GM18870 (cell line): ENCODE measurements at regions not wholly inside any gene's neighbourhood (a gene's known extent, or its start where the extent isn't known, plus 50 kb on each side); places are given as distances from the start of the nearest gene placed in this dataset.
"Not testable (repeated sequence)": the region's sequence is repeated elsewhere in the genome, so short reads cannot be mapped to it uniquely, and the experiment has no call there.

Source experiments
- ATAC-seq: cut with Tn5 transposase; IDR thresholded peaks from one replicate; pipeline ENCODE4 v1.9.1; 2021; ENCODE audit warnings: moderate library complexity; ENCODE audit not compliant: unreplicated experiment

DNA sequence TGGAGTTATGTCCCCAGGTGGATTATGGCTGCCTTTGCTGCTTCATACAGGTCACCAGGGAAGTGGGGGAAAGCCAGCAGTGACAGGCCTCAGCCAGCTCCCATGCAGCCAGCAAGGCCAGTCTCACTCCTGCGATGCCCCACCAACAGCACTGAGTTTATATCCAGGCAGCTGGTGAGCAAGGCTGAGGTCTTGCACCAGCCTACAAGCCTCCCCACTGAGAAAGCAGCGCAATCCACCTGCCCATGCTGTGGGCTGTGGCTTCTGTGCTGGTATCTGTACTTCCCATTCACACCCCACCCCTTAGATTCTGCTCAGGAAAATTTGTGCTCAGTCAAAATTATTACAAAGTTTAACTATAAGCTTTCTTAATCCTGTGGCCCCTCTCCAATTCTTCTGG lies 153.5 kb downstream of the HHIP start:
- no peak for ATAC-seq

DNA sequence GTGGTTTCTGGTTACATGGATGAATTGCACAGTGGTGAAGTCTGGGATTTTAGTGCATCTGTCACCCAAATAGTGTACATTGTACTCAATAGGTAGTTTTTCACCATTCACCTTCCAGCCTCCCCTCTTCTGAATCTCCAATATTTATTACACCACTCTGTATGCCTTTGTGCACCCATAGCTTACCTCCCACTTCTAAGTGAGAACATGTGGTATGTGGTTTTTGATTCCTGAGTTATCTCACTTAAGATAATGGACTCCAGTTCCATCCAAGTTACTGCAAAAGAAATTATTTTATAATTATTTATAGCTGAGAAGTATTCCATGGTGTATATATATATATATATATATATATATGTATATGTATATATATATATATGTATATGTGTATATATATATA lies 155.8 kb downstream of the HHIP start:
- no peak for ATAC-seq

DNA sequence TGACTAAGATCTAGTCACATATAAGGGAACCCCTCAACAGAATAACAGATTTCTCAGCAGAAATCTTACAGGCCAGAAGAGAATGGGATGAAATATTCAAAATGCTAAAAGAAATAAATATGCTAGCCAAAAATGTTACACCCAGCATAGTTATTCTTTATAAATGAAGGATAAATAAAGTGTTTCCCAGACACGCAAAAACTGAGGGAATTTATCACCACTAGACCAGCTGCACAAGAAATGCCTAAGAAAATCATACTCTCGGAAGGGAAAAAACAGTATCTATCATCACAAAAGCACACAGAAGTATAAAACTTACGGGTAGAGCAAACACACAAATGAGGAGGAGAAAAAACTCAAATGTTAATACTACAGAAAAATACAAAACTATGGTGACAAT lies 162.1 kb downstream of the HHIP start:
- no peak for ATAC-seq

DNA sequence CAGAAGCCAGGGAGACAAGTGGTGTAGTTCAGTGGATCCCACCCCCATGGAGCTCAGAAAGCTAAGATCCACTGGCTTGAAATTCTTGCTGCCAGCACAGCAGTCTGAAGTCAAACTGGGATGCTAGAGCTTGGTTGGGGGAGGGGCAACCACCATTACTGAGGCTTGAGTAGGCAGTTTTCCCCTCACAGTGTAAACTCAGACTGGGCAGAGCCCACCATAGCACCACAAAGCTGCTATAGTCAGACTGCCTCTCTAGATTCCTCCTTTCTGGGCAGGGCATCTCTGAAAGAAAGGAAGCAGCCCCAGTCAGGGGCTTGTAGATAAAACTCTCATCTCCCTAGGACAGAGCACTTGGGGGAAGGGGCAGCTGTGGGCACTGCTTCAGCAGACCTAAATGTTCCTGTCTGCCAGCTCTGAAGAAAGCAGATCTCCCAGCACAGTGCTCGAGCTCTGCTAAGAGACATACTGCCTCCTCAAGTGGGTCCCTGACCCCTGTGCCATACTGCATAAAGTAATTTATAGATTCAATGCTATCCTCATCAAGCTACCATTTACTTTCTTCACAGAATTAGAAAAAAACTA lies 163.2 kb downstream of the HHIP start:
- ATAC-seq: no peak

DNA sequence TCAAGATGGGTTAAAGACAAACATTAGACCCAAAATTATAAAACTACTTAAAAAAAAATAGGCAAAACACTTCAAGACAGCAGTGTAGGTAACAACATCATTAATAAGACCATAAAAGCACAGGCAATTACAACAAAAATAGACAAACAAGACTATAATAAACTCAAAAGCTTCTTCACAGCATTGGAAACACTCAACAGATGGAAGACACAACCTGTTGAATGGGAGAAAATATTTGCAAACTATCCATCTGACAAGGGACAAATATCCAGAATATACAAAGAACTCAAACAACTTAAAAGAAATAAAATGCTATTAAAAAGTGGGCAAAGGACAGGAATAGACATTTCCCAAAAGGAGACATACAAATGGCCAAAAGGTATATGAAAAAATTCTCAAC lies 170.7 kb downstream of the HHIP start:
- ATAC-seq: no peak

DNA sequence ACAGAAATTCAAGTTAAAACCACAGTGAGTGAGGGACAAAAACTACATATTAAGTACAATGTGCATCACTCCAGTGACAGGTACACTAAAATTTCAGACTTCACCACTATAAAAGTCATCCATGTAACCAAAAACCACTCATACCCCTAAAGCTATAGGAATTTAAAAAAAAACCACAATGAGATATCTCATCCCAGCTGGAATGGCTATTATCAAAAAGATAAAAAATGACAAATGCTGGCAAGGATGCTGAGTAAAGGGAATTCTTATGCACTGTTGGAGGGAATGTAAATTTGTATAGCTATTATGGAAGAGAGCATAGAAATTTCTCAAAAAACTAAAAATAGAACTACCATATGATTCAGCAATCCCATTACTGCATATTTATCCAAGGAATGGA lies 171.1 kb downstream of the HHIP start:
- no peak for ATAC-seq

DNA sequence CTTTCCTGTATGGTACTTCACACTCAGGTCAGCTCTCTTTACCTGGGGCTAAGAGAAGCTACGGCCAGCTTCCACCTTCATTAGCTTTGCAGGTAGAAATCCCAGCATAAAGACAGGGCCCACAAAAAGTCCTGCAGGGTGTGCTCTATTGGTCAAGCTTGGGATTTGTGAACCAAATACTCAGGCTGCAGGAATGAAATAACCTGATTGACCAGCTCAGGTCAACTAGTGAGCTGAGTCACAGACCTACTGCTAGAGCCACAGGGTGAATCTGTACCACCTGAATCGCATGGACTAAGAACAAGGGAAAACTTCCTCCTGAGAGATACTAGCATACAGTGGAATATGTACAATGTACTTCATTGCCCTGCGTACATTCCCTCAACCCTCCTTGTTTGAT lies 172.2 kb downstream of the HHIP start:
- no peak for ATAC-seq

DNA sequence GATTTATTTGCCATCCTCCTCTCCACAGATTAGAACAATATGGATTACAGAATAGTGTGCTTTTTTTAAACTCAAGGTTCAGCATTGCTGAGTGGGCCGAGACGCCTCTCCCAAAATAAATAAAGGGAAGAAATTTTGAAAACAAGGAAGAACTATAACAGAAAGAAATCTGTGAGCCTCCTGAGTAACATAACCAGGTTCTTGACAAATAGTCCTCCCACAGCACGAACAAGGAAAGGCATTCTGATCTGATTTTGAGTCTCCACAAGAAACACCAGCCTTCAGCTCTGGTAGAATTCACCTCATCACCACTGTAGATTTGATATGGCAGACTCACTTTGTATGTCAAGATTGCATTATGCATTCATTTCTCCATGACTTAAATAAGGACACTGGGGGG lies 173.6 kb downstream of the HHIP start:
- no peak for ATAC-seq

DNA sequence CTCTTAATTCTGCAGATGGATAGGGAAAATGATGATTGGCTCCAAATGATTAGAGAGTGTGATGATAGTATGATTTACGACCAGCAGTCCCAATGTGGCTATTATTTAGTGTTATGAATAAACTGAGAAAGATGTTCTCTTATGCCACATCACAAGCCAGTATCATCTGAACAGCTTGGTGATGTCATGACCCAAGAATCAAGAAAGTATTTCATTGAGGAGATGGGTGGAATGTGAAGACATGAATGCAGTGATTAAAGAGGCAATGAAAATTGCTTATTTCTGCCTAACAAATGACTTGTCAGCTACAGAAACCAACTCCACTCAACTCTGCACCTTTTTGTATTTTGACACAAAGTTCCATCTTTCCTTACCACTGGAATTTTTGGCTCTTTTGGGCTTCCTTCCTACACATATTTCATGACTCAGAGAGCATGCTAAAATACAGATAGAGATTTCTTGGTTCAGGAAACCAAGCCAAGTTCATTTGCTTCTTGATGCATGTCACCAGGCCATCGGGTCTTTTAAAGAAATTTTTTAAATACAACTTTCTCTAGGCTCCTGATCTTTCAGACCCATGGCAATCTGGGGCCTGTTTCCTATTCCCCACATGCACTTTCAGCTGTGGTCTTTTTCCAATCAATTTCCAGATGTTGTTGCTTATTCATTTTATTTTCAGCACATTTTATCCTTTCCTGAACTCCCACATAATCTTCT lies 174.2 kb downstream of the HHIP start:
- ATAC-seq: no peak

DNA sequence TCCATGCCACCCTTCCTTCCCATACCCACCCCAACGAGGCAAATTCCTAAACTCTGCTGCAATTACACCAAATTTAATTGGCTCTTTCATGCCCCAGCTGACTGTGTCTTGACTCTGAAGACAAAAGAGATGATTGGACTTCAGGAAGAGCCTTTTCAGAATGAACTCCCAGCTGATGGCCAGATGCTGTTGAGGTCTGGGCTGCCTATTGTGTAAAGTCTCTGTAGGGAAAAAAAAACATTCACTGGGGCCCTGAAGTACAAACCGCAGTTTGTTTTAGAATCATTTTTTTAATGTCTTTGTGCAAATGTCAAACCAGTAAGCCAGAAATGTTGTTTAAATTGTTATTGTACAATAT lies 174.8 kb downstream of the HHIP start:
- no peak for ATAC-seq

DNA sequence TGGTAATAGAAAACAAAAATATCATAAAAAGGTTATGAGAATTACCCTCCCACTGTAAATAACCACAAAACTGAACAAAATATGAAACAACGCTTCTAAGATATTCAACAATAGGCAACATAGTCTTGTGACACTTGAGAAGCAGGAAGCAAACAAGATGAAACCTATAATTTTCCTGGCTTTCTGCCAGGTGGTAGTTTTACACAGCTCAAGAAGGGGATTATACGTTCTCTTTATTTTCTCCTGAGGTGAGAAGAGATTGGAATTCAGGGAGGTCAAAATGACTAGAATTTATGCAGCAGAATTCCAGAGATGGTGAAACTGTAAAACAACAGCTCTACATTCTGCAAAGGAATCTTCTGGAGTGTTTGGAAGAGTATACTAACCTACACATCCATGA lies 186.0 kb downstream of the HHIP start:
- no peak for ATAC-seq

DNA sequence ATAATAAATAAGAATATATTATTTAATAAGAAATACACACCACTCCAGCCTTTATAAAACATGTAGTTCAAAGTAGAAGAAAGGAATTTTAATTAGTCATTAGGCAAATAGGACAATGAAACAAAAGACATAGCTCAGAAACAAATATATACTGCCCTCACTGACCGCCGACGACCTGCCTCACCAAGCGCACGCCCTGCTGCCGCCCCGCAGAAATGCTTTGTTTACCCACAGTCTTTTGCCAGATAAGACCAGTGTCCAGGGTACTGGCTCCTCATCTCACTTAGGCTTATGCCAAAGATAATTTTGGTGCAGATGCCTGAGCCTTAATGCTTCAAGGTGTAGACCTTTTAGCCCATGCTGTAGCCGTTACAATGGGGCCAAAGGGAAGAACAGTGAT lies 199.5 kb downstream of the HHIP start:
- ATAC-seq: no peak

DNA sequence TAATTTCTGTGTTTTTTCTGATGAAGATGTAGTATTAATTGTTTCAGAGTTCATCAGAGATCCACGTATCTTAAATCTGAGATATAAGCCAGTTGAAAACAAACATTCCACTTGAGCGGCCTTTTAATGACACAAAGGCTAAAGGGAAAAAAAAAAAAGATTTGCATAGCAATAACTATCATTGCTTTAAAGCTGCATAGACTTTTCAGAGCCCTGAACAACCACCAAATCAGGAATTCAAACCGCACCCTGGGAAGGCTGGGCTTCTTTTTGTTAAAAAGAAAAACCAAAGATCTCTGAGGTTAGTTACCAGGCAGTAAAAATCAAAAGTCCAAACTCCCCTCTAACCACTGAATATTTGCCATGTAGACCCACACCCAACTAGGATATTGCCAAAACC lies 206.0 kb downstream of the HHIP start:
- ATAC-seq: no peak

DNA sequence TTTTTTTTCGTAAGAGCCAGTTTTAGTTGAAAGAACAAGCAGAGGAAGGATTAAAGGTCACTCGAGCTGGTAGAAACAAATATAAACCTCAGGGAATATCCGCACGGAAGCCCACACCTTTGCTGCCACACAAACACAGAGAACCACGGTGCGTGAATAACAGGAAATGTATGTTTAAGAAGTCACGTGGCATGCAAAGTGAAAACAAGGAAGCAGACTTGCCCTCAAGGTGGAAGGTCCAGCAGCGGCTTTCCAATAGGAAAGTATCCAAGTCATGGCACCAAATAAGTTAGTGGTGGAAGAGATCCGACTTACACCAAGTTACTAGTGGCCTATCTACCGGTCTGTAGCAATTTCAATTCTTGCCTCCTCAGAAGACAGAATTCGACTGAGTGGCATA lies 215.5 kb downstream of the HHIP start:
- ATAC-seq: no peak

DNA sequence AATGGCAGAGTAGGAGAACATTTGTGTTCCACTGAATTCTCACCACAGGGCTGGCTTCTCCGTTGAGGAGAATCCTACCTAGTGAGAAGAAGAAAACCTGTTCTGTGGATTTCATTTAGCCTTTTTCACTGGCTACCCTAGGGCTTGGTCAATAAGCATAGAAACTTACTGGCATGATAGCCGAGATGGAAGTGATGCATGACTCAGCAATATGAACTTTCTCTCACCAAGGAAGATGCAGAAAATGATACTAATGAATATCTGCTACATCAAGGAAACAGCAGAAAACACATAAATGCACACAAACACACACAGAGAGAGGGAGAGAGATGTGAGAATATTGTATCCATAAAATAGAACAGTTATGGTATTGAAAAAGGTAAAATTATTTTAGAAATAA lies 216.3 kb downstream of the HHIP start:
- ATAC-seq: no peak

DNA sequence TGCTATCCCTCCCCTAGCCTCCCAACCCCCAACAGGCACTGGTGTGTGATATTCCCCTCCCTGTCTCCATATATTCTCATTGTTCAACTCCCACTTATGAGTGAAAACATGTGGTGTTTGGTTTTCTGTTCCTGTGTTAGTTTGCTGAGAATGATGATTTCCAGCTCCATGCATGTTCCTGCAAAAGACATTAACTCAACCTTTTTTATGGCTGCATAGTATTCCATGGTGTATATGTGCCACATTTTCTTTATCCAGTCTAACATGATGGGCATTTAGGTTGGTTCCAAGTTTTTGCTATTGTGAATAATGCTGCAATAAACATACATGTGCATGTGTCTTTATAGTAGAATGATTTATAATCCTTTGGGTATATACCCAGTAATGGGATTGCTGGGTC lies 218.9 kb downstream of the HHIP start:
- ATAC-seq: not testable (repeated sequence)

DNA sequence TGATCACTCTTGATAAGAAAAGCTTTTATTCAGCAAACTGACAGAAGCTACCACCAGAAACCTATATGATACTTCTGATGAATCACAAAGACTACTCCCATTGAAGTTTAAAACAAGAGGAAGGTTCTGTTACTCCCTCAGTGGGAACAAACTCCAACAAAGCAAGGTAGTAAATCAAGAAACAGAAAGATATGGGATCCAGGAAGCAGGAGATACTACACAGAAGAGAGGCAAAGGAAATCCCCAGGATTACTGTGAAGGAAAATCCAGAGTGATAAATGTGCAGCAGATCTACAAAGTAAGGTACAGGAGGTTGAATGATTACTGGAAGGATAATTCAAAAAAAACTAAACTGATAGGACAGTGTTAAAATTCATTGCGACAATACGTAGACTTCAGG lies 222.4 kb downstream of the HHIP start:
- ATAC-seq: no peak

DNA sequence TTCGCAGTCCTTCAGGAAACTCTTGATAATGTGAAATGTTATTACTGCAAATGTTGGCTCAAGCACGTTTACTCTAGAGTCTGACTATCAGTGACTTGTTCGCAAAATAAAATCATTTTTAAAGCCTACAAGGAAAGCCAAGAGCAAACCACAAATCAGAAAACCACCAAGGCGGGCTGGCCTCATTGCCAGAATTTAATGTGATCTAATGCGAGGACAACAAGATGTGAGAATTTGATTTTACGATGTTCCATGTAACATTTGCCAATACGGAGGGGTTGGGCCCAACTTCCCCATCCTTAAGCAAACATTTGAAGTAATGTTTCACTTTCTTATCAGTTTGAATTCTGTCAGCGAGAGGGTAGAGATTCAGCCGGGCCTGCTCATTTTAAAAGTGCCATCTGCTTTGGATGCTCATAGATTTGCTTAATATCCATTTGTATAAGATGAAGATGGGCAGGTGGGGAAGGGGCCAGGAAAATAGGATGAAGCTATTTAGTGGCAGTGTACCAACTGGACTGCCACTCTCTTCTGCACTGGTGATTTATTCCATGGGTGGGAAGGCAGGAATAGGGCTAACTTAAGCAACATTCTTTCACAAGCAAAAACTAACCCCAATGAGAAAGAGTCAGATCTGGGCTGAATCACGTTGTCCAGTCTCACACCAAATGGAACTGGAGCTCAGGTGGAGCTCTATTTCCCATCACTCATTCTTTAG lies 225.3 kb downstream of the ANAPC10 start:
- ATAC-seq: no peak

DNA sequence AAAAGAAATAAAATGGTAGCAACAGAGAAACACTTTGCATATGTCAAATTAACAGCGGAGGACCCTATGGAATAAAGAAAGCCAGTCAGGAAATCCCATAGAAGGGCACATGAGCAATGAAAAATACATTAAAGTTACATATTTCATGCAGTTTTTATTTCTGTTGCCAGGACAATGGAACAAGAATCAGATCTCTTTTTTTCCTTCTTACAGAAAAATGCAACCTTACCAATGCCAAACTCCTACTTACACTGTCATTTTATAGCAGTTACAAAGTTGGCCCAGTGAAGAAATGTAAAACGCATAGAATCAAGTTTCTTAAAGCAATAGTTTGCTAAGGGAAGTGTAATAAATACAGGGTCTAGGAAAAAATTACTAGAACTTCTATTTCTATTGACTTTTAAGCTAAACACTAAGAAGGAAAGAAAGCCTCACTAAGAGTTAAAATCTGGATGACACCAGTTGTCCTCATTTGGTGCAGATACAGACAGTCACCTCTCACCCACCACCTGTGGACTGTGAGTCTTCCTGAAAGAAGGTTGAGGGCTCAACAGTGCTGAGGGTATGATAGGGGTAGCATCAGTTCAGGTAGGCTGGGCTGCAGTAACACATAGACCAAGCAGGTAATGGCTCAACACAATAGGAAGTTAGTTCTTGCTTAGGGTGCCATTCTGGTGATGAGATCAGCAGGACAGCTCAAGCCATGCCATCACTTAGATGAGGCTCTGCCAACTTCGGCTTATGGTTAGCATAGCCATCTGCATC lies 224.6 kb downstream of the ANAPC10 start:
- no peak for ATAC-seq

DNA sequence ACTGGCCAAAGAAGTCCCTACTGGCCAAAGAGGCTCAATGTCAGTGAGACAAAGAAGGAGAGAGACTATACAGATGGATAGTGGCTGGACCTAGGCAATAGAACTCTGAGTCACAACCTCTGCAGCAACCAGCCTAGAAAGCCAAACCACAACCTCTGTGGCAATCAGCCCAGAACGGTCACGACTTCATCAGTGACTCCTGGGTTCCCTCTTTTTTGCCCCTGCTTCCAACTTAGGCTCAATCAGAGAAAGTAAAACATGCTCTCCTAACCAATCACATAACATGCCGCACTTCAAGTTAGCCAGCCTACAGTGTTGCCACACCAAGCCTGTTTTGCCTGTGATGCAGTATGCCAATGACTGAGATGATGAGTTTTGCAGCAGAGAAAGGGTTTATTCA lies 203.4 kb downstream of the ANAPC10 start:
- ATAC-seq: no peak

DNA sequence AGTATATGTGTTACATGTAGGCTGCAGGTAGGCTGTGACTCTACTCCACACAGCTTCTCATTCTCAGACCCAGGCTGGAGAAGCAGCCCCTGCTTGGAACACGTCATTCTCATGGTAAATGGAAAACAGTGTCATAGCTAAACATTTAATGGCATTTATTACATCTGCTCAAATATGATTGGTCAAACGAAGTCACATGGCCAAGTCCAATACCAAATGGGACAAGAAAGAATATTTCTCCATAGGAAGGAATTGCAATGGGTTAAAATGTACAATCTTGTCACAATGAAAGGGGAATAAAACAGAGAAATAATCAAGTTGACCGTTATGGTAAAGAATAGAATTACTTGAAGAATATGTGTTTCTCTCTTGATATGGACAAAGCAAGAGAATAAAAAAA lies 198.6 kb downstream of the ANAPC10 start:
- ATAC-seq: no peak

DNA sequence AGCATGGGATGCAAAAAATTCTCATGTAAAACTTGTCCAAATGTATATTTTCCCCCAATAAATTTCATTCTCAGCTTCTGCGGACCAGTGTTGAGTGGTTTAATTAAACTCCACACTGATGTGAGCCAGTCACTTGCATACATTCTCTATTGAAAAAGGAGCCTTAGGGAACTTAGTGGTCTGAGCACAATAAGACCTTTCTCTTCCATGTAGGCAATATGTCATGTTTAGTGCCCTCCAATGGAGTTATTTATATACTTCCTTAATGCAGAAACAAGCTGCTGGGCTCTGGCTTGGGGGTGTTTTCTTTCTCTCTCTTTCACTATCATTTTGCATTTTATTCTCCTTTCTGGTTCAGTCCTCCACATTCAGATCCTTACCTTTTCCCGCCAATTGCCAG lies 196.9 kb downstream of the ANAPC10 start:
- no peak for ATAC-seq
